ENCODE measurements at regions not wholly inside any gene's neighbourhood (a gene's known extent, or its start where the extent isn't known, plus 50 kb on each side); places are given as distances from the start of the nearest gene placed in this dataset.

DNA sequence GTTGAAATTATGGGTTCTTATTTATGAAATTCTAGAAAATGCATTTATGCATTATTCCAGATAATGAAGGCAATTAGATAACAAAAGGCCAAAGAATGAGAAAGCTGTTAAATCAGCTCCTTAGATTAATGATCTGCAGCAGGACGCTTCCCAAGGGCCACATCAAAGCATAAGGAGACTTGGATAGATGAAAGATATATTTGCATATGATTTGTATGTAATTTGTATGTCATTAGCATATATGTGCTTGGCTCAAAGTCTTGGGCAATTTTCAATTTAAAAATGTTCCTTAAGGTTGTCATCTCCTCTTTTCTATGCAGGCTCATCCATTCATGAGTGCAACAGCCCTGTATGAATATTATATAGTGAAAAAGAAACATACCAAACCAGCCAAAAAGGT is 126.8 kb upstream of the IRS2 start:
- POLR2A ChIA-PET, result no interaction called here
- no peak for TF ChIP-seq PRMT5 (CRISPR knock-in tag; IDR thresholded peaks at IDR 0.05)
- CTCF ChIA-PET (ENCODE audit: low intra/inter-chr PET ratio), result no interaction called here

DNA sequence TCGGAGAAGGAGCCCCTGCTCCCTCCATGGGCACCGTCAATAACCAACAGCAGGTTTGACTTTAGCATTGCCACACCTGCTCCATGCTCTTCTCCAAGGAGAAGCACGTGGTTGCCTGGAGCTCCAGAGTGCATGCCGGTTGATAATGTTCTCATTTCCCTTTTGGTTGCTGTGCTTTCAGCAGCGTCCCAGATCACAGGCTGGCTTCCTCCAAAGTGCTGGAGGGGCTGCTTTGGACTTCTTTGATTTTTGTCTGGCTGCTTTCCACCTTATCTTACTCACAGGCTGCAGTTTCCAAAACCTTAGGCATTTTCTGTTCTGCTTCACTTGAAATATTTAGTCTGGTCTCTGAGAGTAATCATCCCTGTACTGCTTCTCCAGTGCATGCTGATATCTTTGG is 123.8 kb upstream of the IRS2 start:
- POLR2A ChIA-PET, result no interaction called here
- 0% methylated on average over 4 of the region's 5 CpGs for WGBS (ENCODE audit: insufficient coverage, low coverage, missing lambda C conversion rate)
- Histone ChIP-seq H3K4me3 (no peak overlapping the region), H3K27ac (ENCODE audit: extremely low read depth, low read depth, low read length) (no peak overlapping the region), H4K20me1 (replicated peaks; ENCODE audit: control insufficient read depth, insufficient read depth, low read length) (no peaks in the 10 kb centered on the region), H3K9ac (ENCODE audit: insufficient read depth in 1 of 2, low read depth in 2 of 2, low read length in 2 of 2) (no peak overlapping the region), H3K4me1 (replicated peaks in 1 of 2; ENCODE audit: control insufficient read depth in 2 of 2, insufficient read depth in 2 of 2, low read length in 2 of 2) (no peaks in the 10 kb centered on the region), H3K79me2 (ENCODE audit: control insufficient read depth, insufficient read depth, low read length) (no peaks in the 10 kb centered on the region), H3K27me3 (ENCODE audit: control insufficient read depth in 2 of 2, insufficient read depth in 2 of 2, low read length in 2 of 2) (0 out of 5 replicates have a peak, but pooled peaks cover 3% of the 10 kb centered on the region in 2 experiments), H3K4me2 (ENCODE audit: insufficient read depth, low read length) (no peak overlapping the region), H2AFZ (ENCODE audit: low read depth, low read length) (no peak overlapping the region), H3K9me3 (replicated peaks; ENCODE audit: control insufficient read depth, insufficient read depth, low read depth, low read length) (no peaks in the 10 kb centered on the region), H3K9me1 (ENCODE audit: control insufficient read depth, insufficient read depth, low read length) (no peaks in the 10 kb centered on the region), H3K36me3 (ENCODE audit: control insufficient read depth, insufficient read depth, low read length) (no peaks in the 10 kb centered on the region)
- CTCF ChIA-PET (ENCODE audit: low intra/inter-chr PET ratio), result no interaction called here
- FAIRE-seq (no peak), ATAC-seq (no peak), DNase-seq (ENCODE audit: extremely low read depth in 1 of 4, low spot score in 3 of 4) (no peak)
- intact Hi-C loops (cut with micrococcal nuclease), result no loop called here
- BruUV-seq (replicated peaks), result no TSS peak
- in situ Hi-C loops (cut with MboI), result no loop called here
- no peak for TF ChIP-seq TCF3 (CRISPR knock-in tag; IDR thresholded peaks at IDR 0.05)
- no peak for TF ChIP-seq RFX1 (IDR thresholded peaks at IDR 0.05)
- TF ChIP-seq ZNF695 (CRISPR knock-in tag; IDR thresholded peaks at IDR 0.05), result no peak
- no peak for TF ChIP-seq SREBF1 (IDR thresholded peaks at IDR 0.05; ENCODE audit: borderline replicate concordance, low read depth, low read length)
- no peak for TF ChIP-seq ADNP (tag; IDR thresholded peaks at IDR 0.05)
- TF ChIP-seq HEY1 (CRISPR knock-in tag; IDR thresholded peaks at IDR 0.05; ENCODE audit: borderline replicate concordance), result no peak
- TF ChIP-seq ZNF398 (CRISPR knock-in tag; IDR thresholded peaks at IDR 0.05), result no peak
- TF ChIP-seq, protein P1, sequence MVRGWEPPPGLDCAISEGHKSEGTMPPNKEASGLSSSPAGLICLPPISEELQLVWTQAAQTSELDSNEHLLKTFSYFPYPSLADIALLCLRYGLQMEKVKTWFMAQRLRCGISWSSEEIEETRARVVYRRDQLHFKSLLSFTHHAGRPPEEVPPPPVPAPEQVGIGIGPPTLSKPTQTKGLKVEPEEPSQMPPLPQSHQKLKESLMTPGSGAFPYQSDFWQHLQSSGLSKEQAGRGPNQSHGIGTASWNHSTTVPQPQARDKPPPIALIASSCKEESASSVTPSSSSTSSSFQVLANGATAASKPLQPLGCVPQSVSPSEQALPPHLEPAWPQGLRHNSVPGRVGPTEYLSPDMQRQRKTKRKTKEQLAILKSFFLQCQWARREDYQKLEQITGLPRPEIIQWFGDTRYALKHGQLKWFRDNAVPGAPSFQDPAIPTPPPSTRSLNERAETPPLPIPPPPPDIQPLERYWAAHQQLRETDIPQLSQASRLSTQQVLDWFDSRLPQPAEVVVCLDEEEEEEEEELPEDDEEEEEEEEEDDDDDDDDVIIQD (CRISPR knock-in tag; IDR thresholded peaks at IDR 0.05), result no peak
- no peak for TF ChIP-seq ZNF79 (CRISPR knock-in tag; IDR thresholded peaks at IDR 0.05; ENCODE audit: low read depth)
- TF ChIP-seq OTX1 (CRISPR knock-in tag; IDR thresholded peaks at IDR 0.05), result no peak
- TF ChIP-seq TSC22D4 (tag; IDR thresholded peaks at IDR 0.05), result no peak

More for the DNA sequence above, 126.8 kb upstream of the IRS2 start:
- no peak overlapping the region for H3K4me3 ChIP-seq
- no peaks in the 10 kb centered on the region for H3K79me2 ChIP-seq (ENCODE audit: control insufficient read depth, insufficient read depth, low read length)
- H3K9me1 ChIP-seq (ENCODE audit: control insufficient read depth, insufficient read depth, low read length), result no peaks in the 10 kb centered on the region
- H3K4me1 ChIP-seq (replicated peaks in 1 of 2; ENCODE audit: control insufficient read depth in 2 of 2, insufficient read depth in 2 of 2, low read length in 2 of 2), result no peaks in the 10 kb centered on the region
- H3K27me3 ChIP-seq (ENCODE audit: control insufficient read depth in 2 of 2, insufficient read depth in 2 of 2, low read length in 2 of 2), result peaks cover 3 to 8% of the 10 kb centered on the region in 2 experiments; a peak in 1 of 5 replicates
- no peak overlapping the region for H2AFZ ChIP-seq (ENCODE audit: low read depth, low read length)
- ATAC-seq (no peak), FAIRE-seq (no peak), DNase-seq (ENCODE audit: extremely low read depth in 1 of 4, low spot score in 3 of 4) (no peak)
- 0% methylated on average over 1 of the region's 1 CpG for WGBS (ENCODE audit: insufficient coverage, low coverage, missing lambda C conversion rate)
- H4K20me1 ChIP-seq (replicated peaks; ENCODE audit: control insufficient read depth, insufficient read depth, low read length), result no peaks in the 10 kb centered on the region
- no TSS peak for BruUV-seq (replicated peaks)
- H3K9me3 ChIP-seq (replicated peaks; ENCODE audit: control insufficient read depth, insufficient read depth, low read depth, low read length), result no peaks in the 10 kb centered on the region
- no peak overlapping the region for H3K4me2 ChIP-seq (ENCODE audit: insufficient read depth, low read length)
- H3K9ac ChIP-seq (ENCODE audit: insufficient read depth in 1 of 2, low read depth in 2 of 2, low read length in 2 of 2), result no peak overlapping the region
- H3K27ac ChIP-seq (ENCODE audit: extremely low read depth, low read depth, low read length), result no peak overlapping the region
- in situ Hi-C loops (cut with MboI), result no loop called here
- H3K36me3 ChIP-seq (ENCODE audit: control insufficient read depth, insufficient read depth, low read length), result no peaks in the 10 kb centered on the region
- intact Hi-C loops (cut with micrococcal nuclease), result no loop called here
